ENCODE measurements at regions not wholly inside any gene's neighbourhood (a gene's known extent, or its start where the extent isn't known, plus 50 kb on each side); places are given as distances from the start of the nearest gene placed in this dataset.
"Not testable (repeated sequence)": the region's sequence is repeated elsewhere in the genome, so short reads cannot be mapped to it uniquely, and the experiment has no call there.

GRCh38 chr4:189806506-189806905 lies 134.2 kb upstream of the FRG1 start:
- DNase-seq: no peak

- no peak for DNase-seq
Measured at GRCh38 chr4:189807031-189807430, 133.6 kb upstream of the FRG1 start.

GRCh38 chr4:189809241-189809735 lies 131.4 kb upstream of the FRG1 start:
- DNase-seq: no peak

GRCh38 chr4:189809839-189810238 lies 130.8 kb upstream of the FRG1 start:
- DNase-seq: no peak

DNA sequence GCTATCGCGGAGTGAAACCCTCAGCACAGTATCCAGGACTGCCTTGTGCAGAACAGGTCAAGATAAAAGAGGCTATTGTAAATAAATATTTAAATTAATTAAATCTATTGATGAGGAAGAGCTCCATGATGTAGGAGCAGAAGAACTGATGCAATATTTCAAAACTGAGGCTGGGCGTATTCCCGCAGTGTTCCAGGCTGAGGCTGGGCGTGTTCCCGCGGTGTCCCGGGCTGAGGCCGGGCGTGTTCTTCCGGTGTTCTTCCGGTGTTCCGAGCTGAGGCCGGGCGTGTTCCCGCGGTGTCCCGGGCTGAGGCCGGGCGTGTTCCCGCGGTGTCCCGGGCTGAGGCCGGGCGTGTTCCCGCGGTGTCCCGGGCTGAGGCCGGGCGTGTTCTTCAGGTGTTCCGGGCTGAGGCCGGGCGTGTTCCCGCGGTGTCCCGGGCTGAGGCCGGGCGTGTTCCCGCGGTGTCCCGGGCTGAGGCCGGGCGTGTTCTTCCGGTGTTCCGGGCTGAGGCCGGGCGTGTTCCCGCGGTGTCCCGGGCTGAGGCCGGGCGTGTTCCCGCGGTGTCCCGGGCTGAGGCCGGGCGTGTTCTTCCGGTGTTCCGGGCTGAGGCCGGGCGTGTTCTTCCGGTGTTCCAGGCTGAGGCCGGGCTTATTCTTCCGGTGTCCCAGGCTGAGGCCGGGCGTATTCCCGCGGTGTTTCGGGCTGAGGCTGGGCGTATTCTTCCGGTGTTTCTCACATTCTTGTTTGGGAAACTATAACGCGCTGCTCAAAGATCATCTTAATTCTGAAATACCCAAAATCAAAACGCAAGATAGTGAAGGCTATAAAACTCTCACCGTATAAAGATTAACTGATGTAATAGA lies 130.1 kb upstream of the FRG1 start:
- not testable (repeated sequence) for DNase-seq

GRCh38 chr4:189815404-189816192 lies 125.1 kb upstream of the FRG1 start:
- DNase-seq: no peak

DNA sequence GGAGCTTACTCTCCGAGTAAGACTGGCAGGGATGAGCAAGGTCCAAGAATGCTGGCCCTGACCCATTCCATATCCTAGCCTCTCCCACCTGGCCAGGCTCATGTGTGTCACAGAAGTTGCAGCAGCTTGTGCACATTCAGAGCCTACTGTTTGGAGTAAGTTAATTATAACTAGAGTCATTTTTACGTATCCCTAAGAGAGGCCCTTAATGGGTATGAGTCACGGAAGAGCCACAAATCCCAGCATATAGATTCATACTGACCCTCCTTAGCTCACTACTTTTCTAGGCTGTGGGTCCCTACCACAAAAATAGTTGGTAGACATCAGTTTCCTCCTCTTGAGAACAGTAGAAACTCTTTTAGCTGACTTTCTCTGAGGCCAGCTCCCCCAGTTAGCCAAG lies 118.3 kb upstream of the FRG1 start:
- DNase-seq: no peak

- DNase-seq: no peak
Measured at GRCh38 chr4:189823591-189823990, 117.1 kb upstream of the FRG1 start.

GRCh38 chr4:189825466-189825865 lies 115.2 kb upstream of the FRG1 start:
- DNase-seq: no peak

- DNase-seq: no peak
Measured at GRCh38 chr4:189826657-189827056, 114.0 kb upstream of the FRG1 start.

GRCh38 chr4:189828081-189828697 lies 112.5 kb upstream of the FRG1 start:
- DNase-seq: no peak

DNA sequence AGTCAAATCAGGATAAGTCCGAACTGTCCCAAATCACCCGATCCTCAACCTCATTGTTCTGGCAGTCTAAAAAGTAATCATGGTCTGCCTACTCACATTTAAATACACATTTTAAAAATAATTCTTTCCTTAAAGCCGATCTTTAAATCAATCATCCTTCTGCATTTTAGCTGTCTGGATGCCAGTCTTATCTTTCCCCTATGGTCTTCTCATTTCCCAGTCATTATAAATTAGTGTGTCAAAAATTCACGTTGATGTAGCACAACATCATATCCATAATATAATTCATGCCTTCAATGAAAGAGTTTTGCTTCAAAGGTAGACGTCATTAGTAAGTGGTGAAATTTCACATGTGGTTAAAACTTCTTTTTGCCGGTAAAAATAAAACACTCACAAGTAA lies 108.1 kb upstream of the FRG1 start:
- no peak for DNase-seq

- DNase-seq: no peak
Measured at GRCh38 chr4:189834616-189835015, 106.1 kb upstream of the FRG1 start.

DNA sequence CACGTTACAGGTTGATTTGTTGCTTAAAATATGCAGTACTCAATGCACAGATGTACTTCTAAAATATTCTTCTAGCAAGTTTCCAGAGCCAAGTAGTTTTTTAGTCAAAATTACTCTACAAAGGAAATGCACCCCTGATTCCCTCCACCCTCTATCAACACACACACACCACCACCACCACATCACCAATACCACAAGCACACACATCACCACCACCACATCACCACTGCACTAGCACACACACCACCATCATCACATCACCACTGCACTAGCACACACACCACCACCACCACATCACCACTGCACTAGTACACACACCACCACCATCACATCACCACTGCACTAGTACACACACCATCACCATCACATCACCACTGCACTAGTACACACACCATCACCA lies 105.2 kb upstream of the FRG1 start:
- DNase-seq: no peak

GRCh38 chr4:189837471-189837870 lies 103.2 kb upstream of the FRG1 start:
- no peak for DNase-seq

- DNase-seq: no peak
Measured at GRCh38 chr4:189838821-189839497, 101.7 kb upstream of the FRG1 start.

DNA sequence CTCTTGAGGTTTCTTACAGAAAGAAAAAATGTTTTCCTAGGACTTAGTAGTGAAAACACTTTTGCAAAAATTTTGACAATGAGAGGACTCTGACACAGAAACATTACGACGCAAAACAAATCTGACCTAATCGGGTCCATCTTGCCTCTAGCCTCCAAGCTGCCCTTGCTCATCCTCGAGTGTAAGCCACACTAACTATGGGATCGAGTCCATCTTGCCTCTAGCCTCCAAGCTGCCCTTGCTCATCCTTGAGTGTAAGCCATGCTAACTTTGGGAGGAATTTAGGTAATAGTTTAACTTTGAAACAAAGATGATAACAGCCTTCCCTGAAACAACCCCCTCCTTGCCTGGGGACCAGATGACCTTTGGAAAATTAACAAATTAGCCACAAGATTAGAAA lies 100.3 kb upstream of the FRG1 start:
- DNase-seq: no peak

DNA sequence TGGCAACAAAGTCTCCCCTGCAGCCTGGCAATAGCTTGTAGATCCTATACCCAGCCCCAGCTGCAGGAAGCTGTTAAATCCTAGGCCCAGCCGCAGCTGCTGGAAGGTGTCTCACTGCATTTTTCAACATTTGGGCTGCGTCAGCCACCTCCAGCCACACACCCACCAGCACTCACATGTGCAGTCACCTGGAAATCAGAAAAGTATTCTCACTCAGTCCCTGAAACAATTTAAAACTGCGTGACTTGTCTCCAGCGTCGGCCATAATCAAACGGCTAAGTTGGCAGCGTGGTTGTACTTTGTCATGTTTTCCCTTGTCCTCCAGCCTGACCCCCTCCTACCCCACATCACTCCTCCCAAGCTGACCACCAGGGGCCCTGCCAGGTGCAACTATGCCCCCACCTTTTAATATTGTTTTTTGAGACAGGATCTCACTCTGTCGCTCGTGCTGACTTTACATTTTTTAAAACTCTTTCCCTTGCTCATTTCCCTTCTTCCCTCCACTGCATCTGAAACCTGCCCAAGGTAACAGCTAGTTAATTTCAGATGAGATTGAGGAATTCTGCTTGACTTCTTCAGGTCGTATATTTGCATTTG lies 97.2 kb upstream of the FRG1 start:
- no peak for DNase-seq

GRCh38 chr4:189845145-189845846 lies 95.4 kb upstream of the FRG1 start:
- no peak for DNase-seq

DNA sequence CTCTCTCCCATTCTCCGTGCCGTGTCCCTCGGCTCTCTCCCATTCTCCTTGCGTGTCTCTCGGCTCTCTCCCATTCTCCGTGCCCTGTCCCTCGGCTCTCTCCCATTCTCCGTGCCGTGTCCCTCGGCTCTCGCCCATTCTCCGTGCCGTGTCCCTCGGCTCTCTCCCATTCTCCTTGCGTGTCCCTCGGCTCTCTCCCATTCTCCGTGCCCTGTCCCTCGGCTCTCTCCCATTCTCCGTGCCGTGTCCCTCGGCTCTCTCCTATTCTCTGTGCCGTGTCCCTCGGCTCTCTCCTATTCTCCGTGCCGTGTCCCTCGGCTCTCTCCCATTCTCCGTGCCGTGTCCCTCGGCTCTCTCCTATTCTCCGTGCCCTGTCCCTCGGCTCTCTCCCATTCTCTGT lies 94.6 kb upstream of the FRG1 start:
- not testable (repeated sequence) for DNase-seq

- DNase-seq: not testable (repeated sequence)
Measured at GRCh38 chr4:189846608-189847007, 94.1 kb upstream of the FRG1 start.

DNA sequence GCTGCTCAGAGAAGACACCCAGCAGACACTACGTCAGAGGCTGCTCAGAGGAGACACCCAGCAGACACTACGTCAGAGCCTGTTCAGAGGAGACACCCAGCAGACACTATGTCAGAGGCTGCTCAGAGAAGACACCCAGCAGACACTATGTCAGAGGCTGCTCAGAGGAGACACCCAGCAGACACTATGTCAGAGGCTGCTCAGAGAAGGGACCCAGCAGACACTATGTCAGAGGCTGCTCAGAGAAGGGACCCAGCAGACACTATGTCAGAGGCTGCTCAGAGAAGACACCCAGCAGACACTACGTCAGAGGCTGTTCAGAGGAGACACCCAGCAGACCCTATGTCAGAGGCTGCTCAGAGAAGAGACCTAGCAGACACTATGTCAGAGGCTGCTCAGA lies 92.0 kb upstream of the FRG1 start:
- DNase-seq: not testable (repeated sequence)

Data from NCI-H524 (cell line).